Panc1 (cell line): ENCODE measurements at regions not wholly inside any gene's neighbourhood (a gene's known extent, or its start where the extent isn't known, plus 50 kb on each side); places are given as distances from the start of the nearest gene placed in this dataset.

Experiments
- POLR2AphosphoS5 ChIP-seq: IDR thresholded peaks from 2 replicates; pipeline ENCODE4 v1.6.1; 2012; ENCODE audit warnings: mild to moderate bottlenecking, low read depth, low read length, moderate library complexity
- SIN3A ChIP-seq: IDR thresholded peaks from 2 replicates; pipeline ENCODE4 v1.6.1; 2012; ENCODE audit warnings: low read depth, mild to moderate bottlenecking, low read length, moderate library complexity, borderline replicate concordance; ENCODE audit not compliant: insufficient read depth
- TF ChIP-seq, protein P1 (sequence below): fragments of 450-650 bp; IDR thresholded peaks from 2 replicates; pipeline ENCODE4 v1.5.1; 2017; ENCODE audit warnings: mild to moderate bottlenecking
- TF ChIP-seq, protein P2 (sequence below), 2 experiments: IDR thresholded peaks; 2 replicates each; pipeline ENCODE4 v1.6.1; 2011 to 2012; ENCODE audit warnings: low read depth in 2 of 2, control low read depth in 1 of 2, low read length in 1 of 2, mild to moderate bottlenecking in 1 of 2, moderate library complexity in 1 of 2; ENCODE audit not compliant: insufficient read depth in 1 of 2

DNA sequence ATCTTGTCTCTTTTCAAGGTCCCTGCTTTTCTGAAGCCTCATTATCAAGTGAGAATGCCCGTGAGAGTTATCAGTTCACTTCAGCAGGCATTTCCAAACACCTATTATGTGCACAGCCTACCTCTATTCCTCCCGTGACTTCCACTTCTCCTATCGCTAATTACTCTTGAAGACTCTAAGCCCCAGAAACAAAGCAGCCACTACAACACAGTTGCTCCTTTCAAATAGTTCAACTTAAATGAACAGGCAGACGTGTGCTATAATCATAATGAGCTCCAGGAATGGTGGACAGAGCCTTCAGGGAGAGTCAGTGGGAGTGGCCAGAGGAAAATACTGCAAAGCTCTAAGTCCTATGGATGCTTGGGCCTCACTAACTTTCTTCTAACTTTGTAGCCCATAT is 159.0 kb downstream of the RDH14 start:
- TF ChIP-seq, protein P1, sequence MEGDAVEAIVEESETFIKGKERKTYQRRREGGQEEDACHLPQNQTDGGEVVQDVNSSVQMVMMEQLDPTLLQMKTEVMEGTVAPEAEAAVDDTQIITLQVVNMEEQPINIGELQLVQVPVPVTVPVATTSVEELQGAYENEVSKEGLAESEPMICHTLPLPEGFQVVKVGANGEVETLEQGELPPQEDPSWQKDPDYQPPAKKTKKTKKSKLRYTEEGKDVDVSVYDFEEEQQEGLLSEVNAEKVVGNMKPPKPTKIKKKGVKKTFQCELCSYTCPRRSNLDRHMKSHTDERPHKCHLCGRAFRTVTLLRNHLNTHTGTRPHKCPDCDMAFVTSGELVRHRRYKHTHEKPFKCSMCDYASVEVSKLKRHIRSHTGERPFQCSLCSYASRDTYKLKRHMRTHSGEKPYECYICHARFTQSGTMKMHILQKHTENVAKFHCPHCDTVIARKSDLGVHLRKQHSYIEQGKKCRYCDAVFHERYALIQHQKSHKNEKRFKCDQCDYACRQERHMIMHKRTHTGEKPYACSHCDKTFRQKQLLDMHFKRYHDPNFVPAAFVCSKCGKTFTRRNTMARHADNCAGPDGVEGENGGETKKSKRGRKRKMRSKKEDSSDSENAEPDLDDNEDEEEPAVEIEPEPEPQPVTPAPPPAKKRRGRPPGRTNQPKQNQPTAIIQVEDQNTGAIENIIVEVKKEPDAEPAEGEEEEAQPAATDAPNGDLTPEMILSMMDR, result no peak
- TF ChIP-seq POLR2AphosphoS5, result no peak
- TF ChIP-seq SIN3A, result no peak
- TF ChIP-seq, protein P2, sequence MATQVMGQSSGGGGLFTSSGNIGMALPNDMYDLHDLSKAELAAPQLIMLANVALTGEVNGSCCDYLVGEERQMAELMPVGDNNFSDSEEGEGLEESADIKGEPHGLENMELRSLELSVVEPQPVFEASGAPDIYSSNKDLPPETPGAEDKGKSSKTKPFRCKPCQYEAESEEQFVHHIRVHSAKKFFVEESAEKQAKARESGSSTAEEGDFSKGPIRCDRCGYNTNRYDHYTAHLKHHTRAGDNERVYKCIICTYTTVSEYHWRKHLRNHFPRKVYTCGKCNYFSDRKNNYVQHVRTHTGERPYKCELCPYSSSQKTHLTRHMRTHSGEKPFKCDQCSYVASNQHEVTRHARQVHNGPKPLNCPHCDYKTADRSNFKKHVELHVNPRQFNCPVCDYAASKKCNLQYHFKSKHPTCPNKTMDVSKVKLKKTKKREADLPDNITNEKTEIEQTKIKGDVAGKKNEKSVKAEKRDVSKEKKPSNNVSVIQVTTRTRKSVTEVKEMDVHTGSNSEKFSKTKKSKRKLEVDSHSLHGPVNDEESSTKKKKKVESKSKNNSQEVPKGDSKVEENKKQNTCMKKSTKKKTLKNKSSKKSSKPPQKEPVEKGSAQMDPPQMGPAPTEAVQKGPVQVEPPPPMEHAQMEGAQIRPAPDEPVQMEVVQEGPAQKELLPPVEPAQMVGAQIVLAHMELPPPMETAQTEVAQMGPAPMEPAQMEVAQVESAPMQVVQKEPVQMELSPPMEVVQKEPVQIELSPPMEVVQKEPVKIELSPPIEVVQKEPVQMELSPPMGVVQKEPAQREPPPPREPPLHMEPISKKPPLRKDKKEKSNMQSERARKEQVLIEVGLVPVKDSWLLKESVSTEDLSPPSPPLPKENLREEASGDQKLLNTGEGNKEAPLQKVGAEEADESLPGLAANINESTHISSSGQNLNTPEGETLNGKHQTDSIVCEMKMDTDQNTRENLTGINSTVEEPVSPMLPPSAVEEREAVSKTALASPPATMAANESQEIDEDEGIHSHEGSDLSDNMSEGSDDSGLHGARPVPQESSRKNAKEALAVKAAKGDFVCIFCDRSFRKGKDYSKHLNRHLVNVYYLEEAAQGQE (IDR thresholded peaks at IDR 0.05; ENCODE audit: insufficient read depth in 1 of 2, low read depth in 2 of 2, low read length in 1 of 2), result no peak
